ENCODE measurements at regions not wholly inside any gene's neighbourhood (a gene's known extent, or its start where the extent isn't known, plus 50 kb on each side); places are given as distances from the start of the nearest gene placed in this dataset.
"Not testable (repeated sequence)": the region's sequence is repeated elsewhere in the genome, so short reads cannot be mapped to it uniquely, and the experiment has no call there.

- Histone ChIP-seq H3K36me3 (ENCODE audit: low read depth, low read length) (no peaks in the 10 kb centered on the region), H3K4me1 (ENCODE audit: insufficient read depth, low read length) (no peaks in the 10 kb centered on the region), H3K27ac (ENCODE audit: low read length) (no peak overlapping the region), H3K27me3 (ENCODE audit: low read length) (peaks cover 31% of the 10 kb centered on the region), H3K79me2 (ENCODE audit: low read length) (no peaks in the 10 kb centered on the region), H3K9ac (ENCODE audit: low read length) (no peak overlapping the region), H3K4me3 (ENCODE audit: low read length) (0 out of 2 replicates have a peak overlapping the region, but pooled peaks have one; percentile 24), H3K9me2 (replicated peaks; ENCODE audit: low read length) (no peaks in the 10 kb centered on the region), H2AFZ (ENCODE audit: low read length) (no peak overlapping the region), H4K20me1 (ENCODE audit: low read length) (no peaks in the 10 kb centered on the region), H3F3A (ENCODE audit: low read length, unreplicated experiment) (no peaks in the 10 kb centered on the region), H3K9me3 (ENCODE audit: low read length) (no peaks in the 10 kb centered on the region), H3K4me2 (ENCODE audit: low read length) (peak overlapping the region; percentile 59)
- TF ChIP-seq EZH2 (IDR thresholded peaks at IDR 0.05; ENCODE audit: low read length, unreplicated experiment) (no peak), CTCF (conservative IDR thresholded peaks at IDR 0.05; ENCODE audit: low read depth, low read length) (no peak), EZH2phosphoT487 (IDR thresholded peaks at IDR 0.05; ENCODE audit: borderline replicate concordance, low read length) (peak; percentile 21; the same call in 1 of the 2 replicates)
- DNase-seq (peak; percentile 35), ATAC-seq (no peak)
- no TSS peak for BruUV-seq (replicated peaks)
- ChIA-PET POLR2A (ENCODE audit: unreplicated experiment) (no interaction called here), CTCF (no interaction called here)
- intact Hi-C loops (cut with micrococcal nuclease) = no loop called here
These were observed 190.4 kb downstream of the USP22 start for GRCh38 chr17:20852239-20852989.

- CTCF ChIA-PET = no interaction called here
- no peaks in the 10 kb centered on the region for H3K4me1 ChIP-seq (ENCODE audit: insufficient read depth, low read length)
- H3K27ac ChIP-seq (ENCODE audit: low read length) = no peak overlapping the region
- H3K79me2 ChIP-seq (ENCODE audit: low read length) = no peaks in the 10 kb centered on the region
- no TSS peak for BruUV-seq (replicated peaks)
- no peak overlapping the region for H3K9ac ChIP-seq (ENCODE audit: low read length)
- DNase-seq (no peak), ATAC-seq (no peak)
- no peaks in the 10 kb centered on the region for H3K36me3 ChIP-seq (ENCODE audit: low read depth, low read length)
- intact Hi-C loops (cut with micrococcal nuclease) = no loop called here
- H4K20me1 ChIP-seq (ENCODE audit: low read length) = no peaks in the 10 kb centered on the region
- TF ChIP-seq EZH2 (IDR thresholded peaks at IDR 0.05; ENCODE audit: low read length, unreplicated experiment) = no peak
- TF ChIP-seq CTCF (conservative IDR thresholded peaks at IDR 0.05; ENCODE audit: low read depth, low read length) = no peak
- TF ChIP-seq EZH2phosphoT487 (IDR thresholded peaks at IDR 0.05; ENCODE audit: borderline replicate concordance, low read length) = no peak
- H2AFZ ChIP-seq (ENCODE audit: low read length) = no peak overlapping the region
- H3K9me3 ChIP-seq (ENCODE audit: low read length) = no peaks in the 10 kb centered on the region
- H3F3A ChIP-seq (ENCODE audit: low read length, unreplicated experiment) = no peaks in the 10 kb centered on the region
- POLR2A ChIA-PET (ENCODE audit: unreplicated experiment) = no interaction called here
- no peak overlapping the region for H3K4me2 ChIP-seq (ENCODE audit: low read length)
- peaks cover 27% of the 10 kb centered on the region for H3K27me3 ChIP-seq (ENCODE audit: low read length)
- no peak overlapping the region for H3K4me3 ChIP-seq (ENCODE audit: low read length)
- H3K9me2 ChIP-seq (replicated peaks; ENCODE audit: low read length) = no peaks in the 10 kb centered on the region
These were observed 189.8 kb downstream of the USP22 start for GRCh38 chr17:20852990-20853370.

GRCh38 chr17:20855910-20856470 lies 186.8 kb downstream of the USP22 start:
- CTCF ChIA-PET; H4K20me1 ChIP-seq (ENCODE audit: low read length); H2AFZ ChIP-seq (ENCODE audit: low read length); POLR2A ChIA-PET (ENCODE audit: unreplicated experiment); H3K9me2 ChIP-seq (replicated peaks; ENCODE audit: low read length); ATAC-seq; H3K4me2 ChIP-seq (ENCODE audit: low read length); H3K9me3 ChIP-seq (ENCODE audit: low read length); H3K4me3 ChIP-seq (ENCODE audit: low read length); H3F3A ChIP-seq (ENCODE audit: low read length, unreplicated experiment); H3K36me3 ChIP-seq (ENCODE audit: low read depth, low read length); H3K27ac ChIP-seq (ENCODE audit: low read length); H3K79me2 ChIP-seq (ENCODE audit: low read length); BruUV-seq (replicated peaks); H3K9ac ChIP-seq (ENCODE audit: low read length); H3K4me1 ChIP-seq (ENCODE audit: insufficient read depth, low read length); DNase-seq; intact Hi-C loops (cut with micrococcal nuclease): not testable (repeated sequence)
- H3K27me3 ChIP-seq (ENCODE audit: low read length) = peaks cover 19% of the 10 kb centered on the region

- H3K36me3 ChIP-seq (ENCODE audit: low read depth, low read length); CTCF ChIA-PET; ATAC-seq; H3K9me3 ChIP-seq (ENCODE audit: low read length); POLR2A ChIA-PET (ENCODE audit: unreplicated experiment); H3F3A ChIP-seq (ENCODE audit: low read length, unreplicated experiment); H4K20me1 ChIP-seq (ENCODE audit: low read length); BruUV-seq (replicated peaks); H3K4me2 ChIP-seq (ENCODE audit: low read length); H3K9me2 ChIP-seq (replicated peaks; ENCODE audit: low read length); H3K27ac ChIP-seq (ENCODE audit: low read length); H3K4me3 ChIP-seq (ENCODE audit: low read length); H3K9ac ChIP-seq (ENCODE audit: low read length); intact Hi-C loops (cut with micrococcal nuclease); DNase-seq; H3K4me1 ChIP-seq (ENCODE audit: insufficient read depth, low read length); H2AFZ ChIP-seq (ENCODE audit: low read length); H3K79me2 ChIP-seq (ENCODE audit: low read length): not testable (repeated sequence)
- H3K27me3 ChIP-seq (ENCODE audit: low read length) = peaks cover 32% of the 10 kb centered on the region
These were observed 176.2 kb downstream of the USP22 start for GRCh38 chr17:20866444-20867209.
